Right lobe of liver (tissue), 4 donors: ENCODE measurements at regions not wholly inside any gene's neighbourhood (a gene's known extent, or its start where the extent isn't known, plus 50 kb on each side); places are given as distances from the start of the nearest gene placed in this dataset.

Source experiments
- POLR2A ChIP-seq: fragments of 450-650 bp; IDR thresholded peaks from one replicate; pipeline ENCODE4 v1.6.1; 2017; ENCODE audit warnings: antibody characterized with exemption, mild to moderate bottlenecking
- TF ChIP-seq, protein P1 (sequence below), 4 donors: fragments of 200-600 bp in 3 of 4; fragments of 450-650 bp in 1 of 4; IDR thresholded peaks; one replicate each; pipeline versions ENCODE4 v1.5.1 to v1.8.0; 2016 to 2022; ENCODE audit warnings: antibody characterized with exemption in 4 of 4, mild to moderate bottlenecking in 2 of 4
- donor health status: DM: no; HTN: no; CAD: no.
- donor health status: DM: no; HTN: no; CAD: no.
- donor health status: DM: no; HTN: yes; CAD: no.

DNA sequence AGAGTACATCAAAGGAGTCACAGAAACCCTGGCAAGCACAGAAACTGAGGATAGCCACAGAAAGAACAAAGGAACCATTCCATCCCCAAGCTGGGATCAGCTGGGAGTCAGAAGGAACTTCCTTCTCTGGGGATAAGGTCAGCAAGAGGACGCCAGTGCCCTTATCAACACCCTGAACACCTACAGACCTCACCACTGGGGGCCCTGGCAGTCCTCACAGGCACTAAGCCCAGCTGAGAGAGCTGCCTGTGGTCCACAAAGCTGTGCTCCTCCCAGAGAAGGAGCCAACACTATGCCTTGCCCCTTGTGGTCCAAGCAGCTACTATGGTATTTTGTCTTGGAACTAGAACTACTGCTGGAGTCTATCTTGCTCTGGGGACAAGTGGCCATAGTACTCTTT, 171.1 kb upstream of the CCDC196 start:
- TF ChIP-seq, protein P1, sequence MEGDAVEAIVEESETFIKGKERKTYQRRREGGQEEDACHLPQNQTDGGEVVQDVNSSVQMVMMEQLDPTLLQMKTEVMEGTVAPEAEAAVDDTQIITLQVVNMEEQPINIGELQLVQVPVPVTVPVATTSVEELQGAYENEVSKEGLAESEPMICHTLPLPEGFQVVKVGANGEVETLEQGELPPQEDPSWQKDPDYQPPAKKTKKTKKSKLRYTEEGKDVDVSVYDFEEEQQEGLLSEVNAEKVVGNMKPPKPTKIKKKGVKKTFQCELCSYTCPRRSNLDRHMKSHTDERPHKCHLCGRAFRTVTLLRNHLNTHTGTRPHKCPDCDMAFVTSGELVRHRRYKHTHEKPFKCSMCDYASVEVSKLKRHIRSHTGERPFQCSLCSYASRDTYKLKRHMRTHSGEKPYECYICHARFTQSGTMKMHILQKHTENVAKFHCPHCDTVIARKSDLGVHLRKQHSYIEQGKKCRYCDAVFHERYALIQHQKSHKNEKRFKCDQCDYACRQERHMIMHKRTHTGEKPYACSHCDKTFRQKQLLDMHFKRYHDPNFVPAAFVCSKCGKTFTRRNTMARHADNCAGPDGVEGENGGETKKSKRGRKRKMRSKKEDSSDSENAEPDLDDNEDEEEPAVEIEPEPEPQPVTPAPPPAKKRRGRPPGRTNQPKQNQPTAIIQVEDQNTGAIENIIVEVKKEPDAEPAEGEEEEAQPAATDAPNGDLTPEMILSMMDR (IDR thresholded peaks at IDR 0.05), result no peak
- TF ChIP-seq POLR2A, result no peak
